Retina (tissue), 1 donor: ENCODE measurements at regions not wholly inside any gene's neighbourhood (a gene's known extent, or its start where the extent isn't known, plus 50 kb on each side); places are given as distances from the start of the nearest gene placed in this dataset.

Experiments
- DNase-seq: peaks from one replicate; pipeline ENCODE4 v3.0.0-alpha.2; 2016

GRCh38 chr4:110900213-110900769, 277.4 kb upstream of the PITX2 start:
- no peak for DNase-seq

GRCh38 chr4:110902500-110902899, 279.6 kb upstream of the PITX2 start:
- no peak for DNase-seq

- no peak for DNase-seq
Measured at GRCh38 chr4:110904435-110905065, 281.7 kb upstream of the PITX2 start.

GRCh38 chr4:110905367-110905766, 282.5 kb upstream of the PITX2 start:
- DNase-seq = no peak

GRCh38 chr4:110907801-110908313, 285.0 kb upstream of the PITX2 start:
- no peak for DNase-seq

GRCh38 chr4:110914791-110915190, 291.9 kb upstream of the PITX2 start:
- DNase-seq = no peak

- DNase-seq = no peak
Measured at GRCh38 chr4:110915301-110915700, 292.4 kb upstream of the PITX2 start.

- no peak for DNase-seq
Measured at GRCh38 chr4:110916505-110916904, 293.6 kb upstream of the PITX2 start.

GRCh38 chr4:110917835-110918234, 295.0 kb upstream of the PITX2 start:
- no peak for DNase-seq

GRCh38 chr4:110920990-110921389, 298.1 kb upstream of the PITX2 start:
- no peak for DNase-seq

GRCh38 chr4:110924761-110925160, 301.9 kb upstream of the PITX2 start:
- DNase-seq = no peak

GRCh38 chr4:110926841-110927400, 304.0 kb upstream of the PITX2 start:
- no peak for DNase-seq

- DNase-seq = no peak
Measured at GRCh38 chr4:110933341-110933740, 310.5 kb upstream of the PITX2 start.

GRCh38 chr4:110944501-110944900, 321.6 kb upstream of the PITX2 start:
- DNase-seq = no peak

- no peak for DNase-seq
Measured at GRCh38 chr4:110945600-110945999, 322.7 kb upstream of the PITX2 start.

- no peak for DNase-seq
Measured at GRCh38 chr4:110949542-110949941, 326.7 kb upstream of the PITX2 start.

GRCh38 chr4:110950731-110951130, 327.9 kb upstream of the PITX2 start:
- DNase-seq = no peak

- DNase-seq = no peak
Measured at GRCh38 chr4:110953191-110953590, 330.3 kb upstream of the PITX2 start.

GRCh38 chr4:110953898-110954297, 331.0 kb upstream of the PITX2 start:
- DNase-seq = no peak

GRCh38 chr4:110955748-110956147, 332.9 kb upstream of the PITX2 start:
- DNase-seq = no peak

GRCh38 chr4:110959041-110959643, 336.3 kb upstream of the PITX2 start:
- no peak for DNase-seq

- DNase-seq = no peak
Measured at GRCh38 chr4:110961066-110961465, 338.2 kb upstream of the PITX2 start.

GRCh38 chr4:110962616-110963015, 339.7 kb upstream of the PITX2 start:
- DNase-seq = no peak

- DNase-seq = no peak
Measured at GRCh38 chr4:110963662-110964280, 340.9 kb upstream of the PITX2 start.
